Esophagus squamous epithelium (tissue), 5 donors: ENCODE measurements at regions not wholly inside any gene's neighbourhood (a gene's known extent, or its start where the extent isn't known, plus 50 kb on each side); places are given as distances from the start of the nearest gene placed in this dataset.
A peak's percentile ranks its signal among the peaks of the same experiment; 100 is the strongest.

Source experiments
- DNase-seq: peaks from one replicate; lab custom pipeline; 2025; lab: John Stamatoyannopoulos, UW
- H3K27ac ChIP-seq, 4 donors: fragments of 200-600 bp; sonication (generic); one replicate each; pipeline ENCODE4 v1.5.1; 2016 to 2019; ENCODE audit warnings: mild to moderate bottlenecking in 1 of 4
- H3K27me3 ChIP-seq, 4 donors: fragments of 200-600 bp; sonication (generic); 1 replicate in 3 of 4; 2 replicates in 1 of 4; pipeline versions ENCODE4 v1.5.1 to v1.6.0; 2017 to 2021; ENCODE audit warnings: antibody characterized with exemption in 1 of 4
- H3K36me3 ChIP-seq, 3 donors: fragments of 200-600 bp; sonication (generic); one replicate each; pipeline ENCODE4 v1.5.1; 2016 to 2019
- H3K4me1 ChIP-seq, 3 donors: fragments of 200-600 bp; sonication (generic); one replicate each; pipeline ENCODE4 v1.5.1; 2017 to 2019
- H3K4me3 ChIP-seq, 4 donors: fragments of 200-600 bp; sonication (generic); 1 replicate in 3 of 4; 2 replicates in 1 of 4; pipeline ENCODE4 v1.5.1; 2016 to 2019; ENCODE audit warnings: mild to moderate bottlenecking in 2 of 4, moderate library complexity in 1 of 4
- H3K9me3 ChIP-seq, 3 donors: fragments of 200-600 bp; sonication (generic); one replicate each; pipeline ENCODE4 v1.5.1; 2016 to 2019
- POLR2A ChIP-seq, 4 donors: fragments of 450-650 bp; IDR thresholded peaks; one replicate each; pipeline ENCODE4 v1.6.1; 2017; ENCODE audit warnings: antibody characterized with exemption in 4 of 4, mild to moderate bottlenecking in 4 of 4, moderate library complexity in 3 of 4
- WGBS, 2 donors: methylation state at CpG; one replicate each; pipeline ENCODE4 v1.1.5; 2018; 5-methylcytosine and 5-hydroxymethylcytosine counted together
- intact Hi-C: fragments of 100-400 bp; cut with DNase I; formaldehyde crosslinking; loops from one replicate; pipeline ENCODE4 v1.15.0; 2022
- TF ChIP-seq, protein P1 (sequence below), 6 experiments: fragments of 450-650 bp in 4 of 6; fragments of 200-600 bp in 2 of 6; sonication (generic) in 2 of 6; IDR thresholded peaks; one replicate each; pipeline ENCODE4 v1.5.1; 2016 to 2019; ENCODE audit warnings: antibody characterized with exemption in 6 of 6, mild to moderate bottlenecking in 4 of 6, moderate library complexity in 4 of 6
- donor health status: DM: yes; HTN: yes; CAD: no.

DNA sequence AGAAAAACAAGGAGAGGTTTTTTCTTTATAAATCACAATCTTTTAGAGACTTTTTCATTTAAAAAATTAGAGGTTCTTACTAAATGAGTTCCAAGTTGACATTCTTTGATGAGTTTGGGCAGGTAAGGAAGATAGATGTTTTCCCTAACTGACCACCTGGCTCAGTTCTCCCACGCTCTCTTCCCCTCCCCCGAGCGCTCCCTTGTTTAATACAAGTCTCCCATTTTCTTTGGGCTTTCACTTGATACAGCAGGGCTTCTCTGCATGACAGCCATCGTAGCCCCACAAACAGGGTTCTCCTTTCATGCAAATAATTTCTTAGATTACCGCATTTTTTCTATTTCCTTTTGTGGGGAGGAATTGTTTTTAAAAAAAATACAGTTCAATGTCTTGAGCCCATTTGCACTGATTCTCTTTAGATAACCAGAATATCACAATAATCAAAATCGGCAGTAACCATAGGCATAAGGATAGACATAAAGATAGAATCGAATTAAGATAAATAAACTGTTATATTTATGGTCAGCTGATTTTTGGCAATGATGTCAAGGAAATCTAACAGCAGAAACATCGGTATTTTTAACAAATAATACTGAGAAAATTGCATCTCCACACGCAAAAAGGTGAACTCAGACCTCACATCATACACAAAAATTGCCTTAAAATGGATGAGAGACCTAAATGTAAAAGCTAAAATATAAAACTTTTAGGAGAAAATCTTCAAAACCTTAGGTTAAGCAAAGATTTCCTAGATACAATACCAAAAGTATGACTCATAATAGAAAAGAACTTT lies 325.4 kb downstream of the PIK3R1 start:
- WGBS, 2 donors: 81 to 87% methylated on average over 9 of the region's 9 CpGs
- intact Hi-C loops: no loop called here
- H3K4me1 ChIP-seq: peaks cover 0 to 53% (median 17%) of the 10 kb centered on the region in 3 donors
- no peak overlapping the region for H3K27ac ChIP-seq
- H3K36me3 ChIP-seq: no peaks in the 10 kb centered on the region
- no peaks in the 10 kb centered on the region for H3K9me3 ChIP-seq
- H3K4me3 ChIP-seq: no peak overlapping the region
- peaks cover 0 to 33% (median 0%) of the 10 kb centered on the region in 4 donors for H3K27me3 ChIP-seq
- DNase-seq: no peak
- TF ChIP-seq POLR2A (IDR thresholded peaks at IDR 0.05): no peak
- TF ChIP-seq, protein P1, sequence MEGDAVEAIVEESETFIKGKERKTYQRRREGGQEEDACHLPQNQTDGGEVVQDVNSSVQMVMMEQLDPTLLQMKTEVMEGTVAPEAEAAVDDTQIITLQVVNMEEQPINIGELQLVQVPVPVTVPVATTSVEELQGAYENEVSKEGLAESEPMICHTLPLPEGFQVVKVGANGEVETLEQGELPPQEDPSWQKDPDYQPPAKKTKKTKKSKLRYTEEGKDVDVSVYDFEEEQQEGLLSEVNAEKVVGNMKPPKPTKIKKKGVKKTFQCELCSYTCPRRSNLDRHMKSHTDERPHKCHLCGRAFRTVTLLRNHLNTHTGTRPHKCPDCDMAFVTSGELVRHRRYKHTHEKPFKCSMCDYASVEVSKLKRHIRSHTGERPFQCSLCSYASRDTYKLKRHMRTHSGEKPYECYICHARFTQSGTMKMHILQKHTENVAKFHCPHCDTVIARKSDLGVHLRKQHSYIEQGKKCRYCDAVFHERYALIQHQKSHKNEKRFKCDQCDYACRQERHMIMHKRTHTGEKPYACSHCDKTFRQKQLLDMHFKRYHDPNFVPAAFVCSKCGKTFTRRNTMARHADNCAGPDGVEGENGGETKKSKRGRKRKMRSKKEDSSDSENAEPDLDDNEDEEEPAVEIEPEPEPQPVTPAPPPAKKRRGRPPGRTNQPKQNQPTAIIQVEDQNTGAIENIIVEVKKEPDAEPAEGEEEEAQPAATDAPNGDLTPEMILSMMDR (IDR thresholded peaks at IDR 0.05): no peak

DNA sequence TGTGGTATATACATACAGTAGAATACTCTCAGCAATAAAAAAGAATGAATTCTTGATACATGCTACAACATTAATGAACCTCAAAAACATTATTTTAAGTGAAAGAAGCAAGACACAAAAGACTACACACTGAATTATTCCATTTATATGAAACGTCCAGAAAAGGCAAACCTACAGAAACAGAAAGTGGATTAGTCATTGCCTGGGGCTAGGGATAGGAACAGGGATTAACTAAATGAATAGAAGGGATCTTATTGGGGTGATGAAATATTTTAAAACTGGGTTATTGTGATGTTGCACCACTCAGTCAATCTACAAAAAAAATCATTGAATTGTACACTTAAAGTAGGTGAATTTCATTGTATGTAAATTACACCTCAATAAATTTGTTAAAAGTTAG lies 326.7 kb downstream of the PIK3R1 start:
- Histone ChIP-seq H3K4me3 (no peak overlapping the region), H3K36me3 (no peaks in the 10 kb centered on the region), H3K27me3 (peaks cover 0 to 33% (median 0%) of the 10 kb centered on the region in 4 donors), H3K4me1 (peaks cover 0 to 53% (median 17%) of the 10 kb centered on the region in 3 donors), H3K27ac (peak overlapping the region in 2 of 4 donors; percentile 18 to 78), H3K9me3 (no peaks in the 10 kb centered on the region)
- intact Hi-C loops: no loop called here
- WGBS, 2 donors: 14 to 33% methylated on average over 1 of the region's 1 CpG
- TF ChIP-seq, protein P1 (IDR thresholded peaks at IDR 0.05): no peak
- no peak for TF ChIP-seq POLR2A (IDR thresholded peaks at IDR 0.05)
- no peak for DNase-seq

DNA sequence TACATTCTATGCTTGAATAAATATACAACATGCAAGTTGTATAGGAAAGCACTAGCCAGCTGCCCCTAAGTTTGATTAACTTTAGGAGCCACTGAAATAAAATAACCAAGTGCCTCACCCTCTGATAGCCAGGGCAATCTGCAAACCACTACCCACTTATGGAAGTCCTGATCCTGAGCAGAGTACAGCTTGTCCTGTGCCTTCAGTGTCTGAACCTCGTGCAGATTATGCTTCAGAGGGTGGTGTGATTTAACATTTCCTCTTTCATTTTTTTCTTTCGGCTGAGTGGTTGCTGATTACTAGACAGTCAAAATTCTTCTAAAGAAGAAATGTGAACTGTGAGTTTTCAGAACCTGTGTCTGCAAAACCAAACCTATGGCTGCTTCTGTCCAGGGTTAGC lies 327.7 kb downstream of the PIK3R1 start:
- 21 to 54% methylated on average over 2 of the region's 2 CpGs for WGBS, 2 donors
- no peaks in the 10 kb centered on the region for H3K36me3 ChIP-seq
- TF ChIP-seq, protein P1 (IDR thresholded peaks at IDR 0.05): no peak
- no peak for TF ChIP-seq POLR2A (IDR thresholded peaks at IDR 0.05)
- no peaks in the 10 kb centered on the region for H3K9me3 ChIP-seq
- no peak overlapping the region for H3K4me3 ChIP-seq
- DNase-seq: no peak
- peaks cover 0 to 33% (median 0%) of the 10 kb centered on the region in 4 donors for H3K27me3 ChIP-seq
- intact Hi-C loops: no loop called here
- H3K27ac ChIP-seq: peak overlapping the region in 2 of 4 donors; percentile 22 to 78
- peaks cover 0 to 53% (median 17%) of the 10 kb centered on the region in 3 donors for H3K4me1 ChIP-seq

DNA sequence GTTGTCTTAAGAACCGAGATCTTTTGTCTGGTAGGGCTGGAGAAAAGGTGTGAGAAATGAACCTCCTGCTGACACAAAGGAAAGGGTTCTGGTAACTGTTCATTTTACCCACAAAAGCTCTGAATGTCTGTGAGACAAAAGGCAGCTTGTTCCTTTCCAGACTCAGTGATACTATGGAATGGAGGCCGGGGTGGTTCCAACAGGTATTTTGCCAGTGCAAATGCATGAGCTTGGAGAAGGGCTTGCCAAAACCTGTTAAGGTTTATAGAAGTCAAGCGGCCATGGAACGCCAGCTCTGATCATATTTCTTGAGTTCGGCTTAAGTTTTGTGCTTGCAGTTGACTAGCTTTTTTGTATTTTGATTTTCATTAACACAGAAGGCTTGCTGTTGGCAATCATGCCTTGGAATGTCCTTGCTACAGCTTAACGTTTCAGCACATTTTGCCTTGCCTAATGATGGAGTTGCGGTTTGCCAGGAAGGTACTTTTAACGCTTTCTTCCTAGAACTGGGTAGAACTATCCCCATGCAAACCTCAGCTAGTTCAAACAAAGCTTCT lies 328.6 kb downstream of the PIK3R1 start:
- DNase-seq: no peak
- intact Hi-C loops: no loop called here
- TF ChIP-seq, protein P1 (IDR thresholded peaks at IDR 0.05): no peak
- TF ChIP-seq POLR2A (IDR thresholded peaks at IDR 0.05): no peak
- H3K27ac ChIP-seq: peak overlapping the region; percentile 49 to 78 (median 63)
- no peaks in the 10 kb centered on the region for H3K9me3 ChIP-seq
- no peak overlapping the region for H3K4me3 ChIP-seq
- WGBS, 2 donors: 52 to 62% methylated on average over 8 of the region's 8 CpGs
- H3K36me3 ChIP-seq: no peaks in the 10 kb centered on the region
- H3K27me3 ChIP-seq: peaks cover 0 to 26% (median 0%) of the 10 kb centered on the region in 4 donors
- H3K4me1 ChIP-seq: peaks cover 0 to 60% (median 22%) of the 10 kb centered on the region in 3 donors
